MM.1S (cell line): ENCODE measurements at regions not wholly inside any gene's neighbourhood (a gene's known extent, or its start where the extent isn't known, plus 50 kb on each side); places are given as distances from the start of the nearest gene placed in this dataset.

Experiments used
- DNase-seq: peaks from one replicate; pipeline ENCODE4 v3.0.0-alpha.2; 2015
- H2AFZ ChIP-seq: fragments of 300-600 bp; sonication (generic); 2 replicates; pipeline ENCODE4 v1.6.0; 2016; ENCODE audit warnings: antibody characterized with exemption, low read length
- H3F3A ChIP-seq: fragments of 300-600 bp; sonication (generic); 2 replicates; pipeline ENCODE4 v1.6.1; 2016; ENCODE audit warnings: mild to moderate bottlenecking, antibody characterized with exemption, low read length, moderate library complexity, mixed read lengths; ENCODE audit not compliant: insufficient read depth
- H3K27ac ChIP-seq: fragments of 300-600 bp; sonication (generic); 2 replicates; pipeline ENCODE4 v1.5.1; 2016; ENCODE audit warnings: mild to moderate bottlenecking, low read length
- H3K27me3 ChIP-seq: fragments of 300-600 bp; sonication (generic); replicated peaks from 2 replicates; pipeline ENCODE4 v1.6.0; 2016; ENCODE audit warnings: low read length; ENCODE audit not compliant: insufficient read depth
- H3K36me3 ChIP-seq: fragments of 300-600 bp; sonication (generic); replicated peaks from 2 replicates; pipeline ENCODE4 v1.6.1; 2016; ENCODE audit warnings: mild to moderate bottlenecking, low read length, mixed read lengths; ENCODE audit not compliant: insufficient read depth
- H3K4me1 ChIP-seq: fragments of 300-600 bp; sonication (generic); 2 replicates; pipeline ENCODE4 v1.6.1; 2016; ENCODE audit warnings: low read length, mixed read lengths
- H3K4me2 ChIP-seq: fragments of 300-600 bp; sonication (generic); 2 replicates; pipeline ENCODE4 v1.6.0; 2016; ENCODE audit warnings: low read depth, low read length
- H3K4me3 ChIP-seq: fragments of 300-600 bp; sonication (generic); 2 replicates; pipeline ENCODE4 v1.5.1; 2016; ENCODE audit warnings: low read length, mixed read lengths
- H3K79me2 ChIP-seq: fragments of 300-600 bp; sonication (generic); 2 replicates; pipeline ENCODE4 v1.6.1; 2016; ENCODE audit warnings: mixed run types, low read length, mixed read lengths
- H3K9ac ChIP-seq: fragments of 300-600 bp; sonication (generic); 2 replicates; pipeline ENCODE4 v1.6.1; 2016; ENCODE audit warnings: low read length, mixed read lengths
- H3K9me2 ChIP-seq: fragments of 300-600 bp; sonication (generic); replicated peaks from 2 replicates; pipeline ENCODE4 v1.6.1; 2016; ENCODE audit warnings: mild to moderate bottlenecking, low read length, mixed read lengths; ENCODE audit not compliant: insufficient read depth
- H3K9me3 ChIP-seq: fragments of 300-600 bp; sonication (generic); replicated peaks from 2 replicates; pipeline ENCODE4 v1.6.1; 2016; ENCODE audit warnings: mild to moderate bottlenecking, low read length, mixed read lengths; ENCODE audit not compliant: insufficient read depth
- H4K20me1 ChIP-seq: fragments of 300-600 bp; sonication (generic); 2 replicates; pipeline ENCODE4 v1.6.1; 2016; ENCODE audit warnings: mild to moderate bottlenecking, low read length, moderate library complexity, mixed read lengths; ENCODE audit not compliant: insufficient read depth
- EZH2 ChIP-seq: fragments of 300-600 bp; sonication (generic); optimal IDR thresholded peaks from 2 replicates; pipeline ENCODE3; 2017; ENCODE audit warnings: low read depth, mild to moderate bottlenecking, antibody characterized with exemption, low read length, mixed read lengths
- EZH2phosphoT487 ChIP-seq: fragments of 300-600 bp; sonication (generic); IDR thresholded peaks from 2 replicates; pipeline ENCODE4 v1.6.1; 2018; ENCODE audit warnings: antibody characterized with exemption, low read length
- TF ChIP-seq, protein P1 (sequence below): fragments of 300-600 bp; sonication (generic); IDR thresholded peaks from 2 replicates; pipeline ENCODE4 v1.5.1; 2016; ENCODE audit warnings: antibody characterized with exemption, low read length, mixed read lengths

DNA sequence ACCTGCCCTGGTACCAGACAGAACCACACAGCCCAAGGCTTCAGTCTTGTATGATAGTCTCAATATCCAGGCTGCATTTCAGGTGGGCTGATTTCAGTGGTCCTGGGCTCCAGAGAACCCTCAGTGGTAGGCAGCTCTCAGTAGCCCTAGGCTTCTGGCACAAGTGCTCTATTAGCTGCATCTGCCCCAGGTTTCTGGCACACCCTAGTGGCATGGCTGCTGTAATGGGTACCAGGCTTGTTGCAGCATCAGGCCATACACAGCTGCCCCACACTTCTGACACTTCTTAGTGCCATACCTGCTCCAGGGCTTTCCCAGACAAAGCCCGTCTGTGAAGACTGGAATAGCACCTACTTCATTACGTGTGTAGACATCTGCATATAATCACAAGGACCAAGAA lies 1062.2 kb upstream of the EPHA6 start:
- H3K36me3 ChIP-seq: no peaks in the 10 kb centered on the region
- no peaks in the 10 kb centered on the region for H3K4me1 ChIP-seq
- no peaks in the 10 kb centered on the region for H3K9me3 ChIP-seq
- H3F3A ChIP-seq: no peaks in the 10 kb centered on the region
- H3K9me2 ChIP-seq: no peaks in the 10 kb centered on the region
- H3K4me3 ChIP-seq: no peak overlapping the region
- DNase-seq: no peak
- H3K4me2 ChIP-seq: no peak overlapping the region
- H2AFZ ChIP-seq: no peak overlapping the region
- no peaks in the 10 kb centered on the region for H3K27me3 ChIP-seq
- TF ChIP-seq, protein P1, sequence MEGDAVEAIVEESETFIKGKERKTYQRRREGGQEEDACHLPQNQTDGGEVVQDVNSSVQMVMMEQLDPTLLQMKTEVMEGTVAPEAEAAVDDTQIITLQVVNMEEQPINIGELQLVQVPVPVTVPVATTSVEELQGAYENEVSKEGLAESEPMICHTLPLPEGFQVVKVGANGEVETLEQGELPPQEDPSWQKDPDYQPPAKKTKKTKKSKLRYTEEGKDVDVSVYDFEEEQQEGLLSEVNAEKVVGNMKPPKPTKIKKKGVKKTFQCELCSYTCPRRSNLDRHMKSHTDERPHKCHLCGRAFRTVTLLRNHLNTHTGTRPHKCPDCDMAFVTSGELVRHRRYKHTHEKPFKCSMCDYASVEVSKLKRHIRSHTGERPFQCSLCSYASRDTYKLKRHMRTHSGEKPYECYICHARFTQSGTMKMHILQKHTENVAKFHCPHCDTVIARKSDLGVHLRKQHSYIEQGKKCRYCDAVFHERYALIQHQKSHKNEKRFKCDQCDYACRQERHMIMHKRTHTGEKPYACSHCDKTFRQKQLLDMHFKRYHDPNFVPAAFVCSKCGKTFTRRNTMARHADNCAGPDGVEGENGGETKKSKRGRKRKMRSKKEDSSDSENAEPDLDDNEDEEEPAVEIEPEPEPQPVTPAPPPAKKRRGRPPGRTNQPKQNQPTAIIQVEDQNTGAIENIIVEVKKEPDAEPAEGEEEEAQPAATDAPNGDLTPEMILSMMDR: 0 out of 2 replicates have a peak, but pooled peaks have one; percentile 12
- TF ChIP-seq EZH2: no peak
- H3K27ac ChIP-seq: no peak overlapping the region
- no peaks in the 10 kb centered on the region for H3K79me2 ChIP-seq
- H3K9ac ChIP-seq: no peak overlapping the region
- H4K20me1 ChIP-seq: no peaks in the 10 kb centered on the region

GRCh38 chr3:95758707-95759106 lies 1055.7 kb upstream of the EPHA6 start:
- no peak overlapping the region for H2AFZ ChIP-seq
- no peak overlapping the region for H3K27ac ChIP-seq
- no peaks in the 10 kb centered on the region for H3K4me1 ChIP-seq
- H3K27me3 ChIP-seq: no peaks in the 10 kb centered on the region
- H3K4me2 ChIP-seq: no peak overlapping the region
- H4K20me1 ChIP-seq: no peaks in the 10 kb centered on the region
- no peak overlapping the region for H3K4me3 ChIP-seq
- TF ChIP-seq, protein P1: no peak
- TF ChIP-seq EZH2phosphoT487 (no peak), EZH2 (no peak)
- no peak for DNase-seq
- no peaks in the 10 kb centered on the region for H3K9me3 ChIP-seq
- H3K36me3 ChIP-seq: no peaks in the 10 kb centered on the region
- no peak overlapping the region for H3K9ac ChIP-seq
- H3K9me2 ChIP-seq: no peaks in the 10 kb centered on the region
- no peaks in the 10 kb centered on the region for H3K79me2 ChIP-seq
- H3F3A ChIP-seq: no peaks in the 10 kb centered on the region

- Histone ChIP-seq H3K36me3 (no peaks in the 10 kb centered on the region), H3K27me3 (no peaks in the 10 kb centered on the region), H3K9me3 (no peaks in the 10 kb centered on the region), H4K20me1 (no peaks in the 10 kb centered on the region), H2AFZ (no peak overlapping the region), H3K9me2 (no peaks in the 10 kb centered on the region), H3K4me1 (no peaks in the 10 kb centered on the region), H3K4me3 (no peak overlapping the region), H3K27ac (no peak overlapping the region), H3K4me2 (no peak overlapping the region), H3F3A (no peaks in the 10 kb centered on the region), H3K9ac (no peak overlapping the region), H3K79me2 (no peaks in the 10 kb centered on the region)
- no peak for DNase-seq
- no peak for TF ChIP-seq EZH2phosphoT487
- TF ChIP-seq EZH2: no peak
- TF ChIP-seq, protein P1: no peak
These were observed 1054.6 kb upstream of the EPHA6 start for GRCh38 chr3:95759614-95760301.
